SK-N-SH (cell line): ENCODE measurements at regions not wholly inside any gene's neighbourhood (a gene's known extent, or its start where the extent isn't known, plus 50 kb on each side); places are given as distances from the start of the nearest gene placed in this dataset.

Source experiments
- CTCF ChIP-seq: fragments of 200-600 bp; sonication (generic); IDR thresholded peaks from 2 replicates; pipeline ENCODE4 v1.6.1; 2017; ENCODE audit warnings: antibody characterized with exemption, mild to moderate bottlenecking, moderate library complexity
- EP300 ChIP-seq, 2 experiments: IDR thresholded peaks; 2 replicates each; pipeline versions ENCODE4 v1.4.0 to v1.6.1; 2012; ENCODE audit warnings: borderline replicate concordance in 1 of 2, low read depth in 1 of 2, low read length in 1 of 2
- EZH2phosphoT487 ChIP-seq: fragments of 200-600 bp; sonication (generic); IDR thresholded peaks from 2 replicates; pipeline ENCODE4 v1.6.1; 2017; ENCODE audit warnings: low read depth, mixed run types, mild to moderate bottlenecking, antibody characterized with exemption, moderate library complexity, borderline replicate concordance
- GABPA ChIP-seq: IDR thresholded peaks from 2 replicates; pipeline ENCODE4 v1.4.0; 2012; ENCODE audit warnings: low read depth, mild to moderate bottlenecking
- NRF1 ChIP-seq: IDR thresholded peaks from 2 replicates; pipeline ENCODE4 v1.6.1; 2012; ENCODE audit warnings: low read depth, mild to moderate bottlenecking, low read length
- RAD21 ChIP-seq: IDR thresholded peaks from 2 replicates; pipeline ENCODE4 v1.6.1; 2012; ENCODE audit warnings: mild to moderate bottlenecking, low read length
- REST ChIP-seq: IDR thresholded peaks from 2 replicates; pipeline ENCODE4 v1.6.1; 2012; ENCODE audit warnings: mild to moderate bottlenecking, low read depth, low read length, moderate library complexity
- RFX5 ChIP-seq: IDR thresholded peaks from 2 replicates; pipeline ENCODE4 v1.6.1; 2012; ENCODE audit warnings: mild to moderate bottlenecking, improper control_type of control experiment, low read length
- RXRA ChIP-seq: IDR thresholded peaks from 2 replicates; pipeline ENCODE4 v1.4.0; 2012; ENCODE audit warnings: low read depth, mild to moderate bottlenecking, borderline replicate concordance
- USF2 ChIP-seq: fragments of 150-350 bp; IDR thresholded peaks from 2 replicates; pipeline ENCODE4 v1.6.1; 2017; ENCODE audit warnings: antibody characterized with exemption, low read length, low read depth, borderline replicate concordance

DNA sequence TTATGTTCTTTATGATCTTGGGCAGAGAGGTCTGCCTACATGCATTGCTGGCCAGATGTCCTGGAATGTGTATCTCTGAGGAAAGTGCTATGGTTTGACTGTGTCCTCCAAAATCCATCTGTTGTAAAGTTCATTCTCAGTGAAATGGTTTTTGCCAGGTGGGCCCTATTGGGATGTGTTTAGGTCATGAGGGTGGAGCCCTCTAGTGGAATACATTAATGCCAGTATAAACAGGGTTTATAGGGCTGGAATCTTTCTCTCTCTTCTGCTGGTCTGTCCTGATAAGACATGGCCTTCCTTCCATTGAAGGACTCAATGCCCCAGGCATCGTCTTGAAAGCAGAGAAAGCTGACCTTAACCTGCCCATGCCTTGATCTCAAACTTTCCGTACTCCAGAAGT lies 258.5 kb downstream of the RPIA start:
- TF ChIP-seq EP300 (IDR thresholded peaks at IDR 0.05; ENCODE audit: borderline replicate concordance in 1 of 2, low read depth in 1 of 2, low read length in 1 of 2) (no peak), RAD21 (peak; percentile 11; the same call in 1 of the 2 replicates), EZH2phosphoT487 (no peak), USF2 (no peak), NRF1 (no peak), CTCF (peak; percentile 46), REST (no peak), RFX5 (no peak), GABPA (no peak), RXRA (no peak)
